ENCODE measurements at regions not wholly inside any gene's neighbourhood (a gene's known extent, or its start where the extent isn't known, plus 50 kb on each side); places are given as distances from the start of the nearest gene placed in this dataset.

- TF ChIP-seq EP300 (IDR thresholded peaks at IDR 0.05), result no peak
- no peak for TF ChIP-seq CTCF (IDR thresholded peaks at IDR 0.05)
These were observed 338.6 kb upstream of the POU1F1 start for GRCh38 chr3:87614998-87615397.
